Ishikawa (cell line): ENCODE measurements at regions not wholly inside any gene's neighbourhood (a gene's known extent, or its start where the extent isn't known, plus 50 kb on each side); places are given as distances from the start of the nearest gene placed in this dataset.

Experiments
- CEBPB ChIP-seq: IDR thresholded peaks from 2 replicates; pipeline ENCODE4 v1.6.1; 2012
- CREB1 ChIP-seq: IDR thresholded peaks from 2 replicates; pipeline ENCODE4 v1.6.1; 2012; ENCODE audit warnings: low read depth
- EGR1 ChIP-seq: IDR thresholded peaks from 2 replicates; pipeline ENCODE4 v1.6.1; 2012
- EP300 ChIP-seq: IDR thresholded peaks from 2 replicates; pipeline ENCODE4 v1.6.1; 2012; ENCODE audit warnings: borderline replicate concordance
- FOXM1 ChIP-seq: IDR thresholded peaks from 2 replicates; pipeline ENCODE4 v1.6.1; 2012; ENCODE audit warnings: low read depth, borderline replicate concordance
- MAX ChIP-seq: IDR thresholded peaks from 2 replicates; pipeline ENCODE4 v1.6.1; 2012
- NFIC ChIP-seq: IDR thresholded peaks from 2 replicates; pipeline ENCODE4 v1.6.1; 2012
- RAD21 ChIP-seq: IDR thresholded peaks from 2 replicates; pipeline ENCODE4 v1.6.1; 2012; ENCODE audit warnings: low read depth
- TAF1 ChIP-seq: IDR thresholded peaks from 2 replicates; pipeline ENCODE4 v1.6.1; 2012; ENCODE audit warnings: low read depth, mild to moderate bottlenecking
- TCF12 ChIP-seq: IDR thresholded peaks from 2 replicates; pipeline ENCODE4 v1.6.1; 2012; ENCODE audit warnings: low read depth
- TEAD4 ChIP-seq: IDR thresholded peaks from 2 replicates; pipeline ENCODE4 v1.6.1; 2012
- USF1 ChIP-seq: IDR thresholded peaks from 2 replicates; pipeline ENCODE4 v1.6.1; 2012
- YY1 ChIP-seq: IDR thresholded peaks from 2 replicates; pipeline ENCODE4 v1.6.1; 2012; ENCODE audit warnings: low read depth
- ZBTB7A ChIP-seq: IDR thresholded peaks from 2 replicates; pipeline ENCODE4 v1.6.1; 2012; ENCODE audit warnings: low read depth
- TF ChIP-seq, protein P1 (sequence below): IDR thresholded peaks from 2 replicates; pipeline ENCODE4 v1.6.1; 2012; ENCODE audit warnings: low read depth, mild to moderate bottlenecking

GRCh38 chr5:58275516-58275915 is 184.4 kb downstream of the PLK2 start:
- TF ChIP-seq TCF12 = no peak
- no peak for TF ChIP-seq EGR1
- no peak for TF ChIP-seq CREB1
- TF ChIP-seq, protein P1, sequence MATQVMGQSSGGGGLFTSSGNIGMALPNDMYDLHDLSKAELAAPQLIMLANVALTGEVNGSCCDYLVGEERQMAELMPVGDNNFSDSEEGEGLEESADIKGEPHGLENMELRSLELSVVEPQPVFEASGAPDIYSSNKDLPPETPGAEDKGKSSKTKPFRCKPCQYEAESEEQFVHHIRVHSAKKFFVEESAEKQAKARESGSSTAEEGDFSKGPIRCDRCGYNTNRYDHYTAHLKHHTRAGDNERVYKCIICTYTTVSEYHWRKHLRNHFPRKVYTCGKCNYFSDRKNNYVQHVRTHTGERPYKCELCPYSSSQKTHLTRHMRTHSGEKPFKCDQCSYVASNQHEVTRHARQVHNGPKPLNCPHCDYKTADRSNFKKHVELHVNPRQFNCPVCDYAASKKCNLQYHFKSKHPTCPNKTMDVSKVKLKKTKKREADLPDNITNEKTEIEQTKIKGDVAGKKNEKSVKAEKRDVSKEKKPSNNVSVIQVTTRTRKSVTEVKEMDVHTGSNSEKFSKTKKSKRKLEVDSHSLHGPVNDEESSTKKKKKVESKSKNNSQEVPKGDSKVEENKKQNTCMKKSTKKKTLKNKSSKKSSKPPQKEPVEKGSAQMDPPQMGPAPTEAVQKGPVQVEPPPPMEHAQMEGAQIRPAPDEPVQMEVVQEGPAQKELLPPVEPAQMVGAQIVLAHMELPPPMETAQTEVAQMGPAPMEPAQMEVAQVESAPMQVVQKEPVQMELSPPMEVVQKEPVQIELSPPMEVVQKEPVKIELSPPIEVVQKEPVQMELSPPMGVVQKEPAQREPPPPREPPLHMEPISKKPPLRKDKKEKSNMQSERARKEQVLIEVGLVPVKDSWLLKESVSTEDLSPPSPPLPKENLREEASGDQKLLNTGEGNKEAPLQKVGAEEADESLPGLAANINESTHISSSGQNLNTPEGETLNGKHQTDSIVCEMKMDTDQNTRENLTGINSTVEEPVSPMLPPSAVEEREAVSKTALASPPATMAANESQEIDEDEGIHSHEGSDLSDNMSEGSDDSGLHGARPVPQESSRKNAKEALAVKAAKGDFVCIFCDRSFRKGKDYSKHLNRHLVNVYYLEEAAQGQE = no peak
- TF ChIP-seq ZBTB7A = no peak
- TF ChIP-seq TEAD4 = no peak
- TF ChIP-seq RAD21 = no peak
- no peak for TF ChIP-seq TAF1
- TF ChIP-seq MAX = no peak
- TF ChIP-seq EP300 = no peak
- TF ChIP-seq CEBPB = no peak
- no peak for TF ChIP-seq FOXM1
- TF ChIP-seq NFIC = no peak
- TF ChIP-seq YY1 = no peak
- TF ChIP-seq USF1 = no peak

DNA sequence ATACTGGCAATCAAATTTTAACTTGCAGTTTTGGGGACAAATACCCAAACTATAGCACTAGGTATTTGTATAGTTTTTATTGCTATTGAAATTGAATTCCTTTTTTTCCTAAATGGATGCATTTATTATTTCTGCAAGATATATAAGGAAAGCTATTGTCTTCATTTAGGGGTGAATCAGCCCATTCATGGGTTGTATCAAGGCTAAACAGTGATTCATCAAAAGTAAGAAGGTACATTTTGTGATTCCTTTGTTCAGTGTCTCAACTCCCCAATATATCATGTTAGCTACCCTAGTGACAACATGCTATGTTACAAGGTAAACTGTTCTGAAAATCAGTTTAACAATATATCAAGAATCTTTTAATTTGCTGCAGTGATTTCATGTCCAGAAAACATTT is 185.7 kb downstream of the PLK2 start:
- TF ChIP-seq USF1 (no peak), EGR1 (no peak)

- no peak for TF ChIP-seq RAD21
- no peak for TF ChIP-seq USF1
- no peak for TF ChIP-seq TAF1
- no peak for TF ChIP-seq CEBPB
- no peak for TF ChIP-seq EP300
- no peak for TF ChIP-seq ZBTB7A
- no peak for TF ChIP-seq TEAD4
- TF ChIP-seq NFIC = no peak
- no peak for TF ChIP-seq FOXM1
- TF ChIP-seq, protein P1 = no peak
- TF ChIP-seq EGR1 = no peak
- no peak for TF ChIP-seq TCF12
- no peak for TF ChIP-seq YY1
- no peak for TF ChIP-seq CREB1
- TF ChIP-seq MAX = no peak
Observed at GRCh38 chr5:58273711-58274110, 186.2 kb downstream of the PLK2 start.

GRCh38 chr5:58268268-58268667 is 191.6 kb downstream of the PLK2 start:
- TF ChIP-seq NFIC (no peak), TAF1 (no peak), CREB1 (no peak), EP300 (no peak), TCF12 (no peak), FOXM1 (no peak), RAD21 (no peak), ZBTB7A (no peak), EGR1 (no peak), YY1 (no peak), USF1 (no peak), CEBPB (no peak), MAX (no peak), TEAD4 (no peak)
- TF ChIP-seq, protein P1 = no peak
